IMR-90 (cell line): ENCODE measurements at regions not wholly inside any gene's neighbourhood (a gene's known extent, or its start where the extent isn't known, plus 50 kb on each side); places are given as distances from the start of the nearest gene placed in this dataset.

Source experiments
- ATAC-seq: fragments of 200-7000 bp; cut with Tn5 transposase; 2 replicates; pipeline ENCODE4 v1.9.1; 2020; ENCODE audit warnings: low read depth, mild to moderate bottlenecking, moderate library complexity
- BruUV-seq: library from RNA; stranded (reverse); fragments of 400-500 nt; replicated peaks from 2 replicates; lab custom pipeline; 2021; lab: Mats Ljungman, UMichigan
- CTCF ChIA-PET: fragments of 300-600 bp; formaldehyde crosslinking; extraction: SDS; loops from one replicate; lab custom pipeline; 2021; ENCODE audit warnings: antibody characterized with exemption; lab: Yijun Ruan, JAX
- POLR2A ChIA-PET: fragments of 300-600 bp; sonication (Branson Sonifier 250); formaldehyde crosslinking; loops from one replicate; lab custom pipeline; 2022; ENCODE audit warnings: antibody characterized with exemption; ENCODE audit not compliant: unreplicated experiment; lab: Charles Lee
- DNase-seq: peaks from one replicate; pipeline ENCODE4 v3.0.0; 2013
- H2AFZ ChIP-seq: replicated peaks from 2 replicates; pipeline ENCODE3; 2013; ENCODE audit warnings: low read length, mild to moderate bottlenecking; ENCODE audit not compliant: poor library complexity
- H2AK5ac ChIP-seq: 2 replicates; pipeline ENCODE4 v1.6.1; 2013; ENCODE audit warnings: low read depth, low read length, inconsistent platforms
- H2AK9ac ChIP-seq: replicated peaks from 2 replicates; pipeline ENCODE3; 2013; ENCODE audit warnings: mild to moderate bottlenecking, low read depth, low read length, moderate library complexity; ENCODE audit not compliant: poor library complexity
- H2BK120ac ChIP-seq: 2 replicates; pipeline ENCODE4 v1.6.1; 2013; ENCODE audit warnings: low read depth, low read length, inconsistent platforms
- H2BK15ac ChIP-seq: 3 replicates; pipeline ENCODE4 v1.6.1; 2013; ENCODE audit warnings: low read depth, low read length, inconsistent platforms
- H2BK20ac ChIP-seq: 2 replicates; pipeline ENCODE4 v1.6.1; 2013; ENCODE audit warnings: low read depth, mild to moderate bottlenecking, inconsistent platforms, low read length, moderate library complexity
- H2BK5ac ChIP-seq: 2 replicates; pipeline ENCODE4 v1.6.1; 2013; ENCODE audit warnings: mild to moderate bottlenecking, low read depth, low read length, inconsistent platforms; ENCODE audit not compliant: poor library complexity, severe bottlenecking
- H3K14ac ChIP-seq: replicated peaks from 2 replicates; pipeline ENCODE4 v1.6.1; 2013; ENCODE audit warnings: low read depth, low read length, inconsistent platforms
- H3K18ac ChIP-seq: 2 replicates; pipeline ENCODE4 v1.6.1; 2013; ENCODE audit warnings: low read depth, low read length, control low read depth
- H3K23ac ChIP-seq: 2 replicates; pipeline ENCODE4 v1.6.1; 2013; ENCODE audit warnings: low read depth, low read length, inconsistent platforms
- H3K27ac ChIP-seq: 2 replicates; pipeline ENCODE4 v1.5.1; 2013; ENCODE audit warnings: mild to moderate bottlenecking, control low read depth, low read length; ENCODE audit not compliant: insufficient read depth
- H3K27me3 ChIP-seq: 2 replicates; pipeline ENCODE4 v1.6.1; 2013; ENCODE audit warnings: low read length; ENCODE audit not compliant: control insufficient read depth, insufficient read depth
- H3K36me3 ChIP-seq: 2 replicates; pipeline ENCODE4 v1.6.1; 2013; ENCODE audit warnings: low read length, mixed read lengths; ENCODE audit not compliant: control insufficient read depth, insufficient read depth
- H3K4ac ChIP-seq: 2 replicates; pipeline ENCODE4 v1.6.1; 2013; ENCODE audit warnings: low read depth, low read length, inconsistent platforms
- H3K4me1 ChIP-seq: 2 replicates; pipeline ENCODE4 v1.6.1; 2013; ENCODE audit warnings: low read length, mixed read lengths; ENCODE audit not compliant: control insufficient read depth, insufficient read depth
- H3K4me2 ChIP-seq: 2 replicates; pipeline ENCODE4 v1.6.1; 2013; ENCODE audit warnings: low read depth, mild to moderate bottlenecking, control low read depth, low read length, moderate library complexity
- H3K4me3 ChIP-seq: 2 replicates; pipeline ENCODE4 v1.5.1; 2013; ENCODE audit warnings: low read depth, mild to moderate bottlenecking, control low read depth, low read length, moderate library complexity; ENCODE audit not compliant: insufficient read depth
- H3K56ac ChIP-seq: 2 replicates; pipeline ENCODE4 v1.6.1; 2013; ENCODE audit warnings: low read length, inconsistent platforms; ENCODE audit not compliant: insufficient read depth; ENCODE audit errors: extremely low read depth
- H3K79me1 ChIP-seq, 2 experiments: 2 replicates each; pipeline ENCODE4 v1.6.1; 2013; ENCODE audit warnings: low read length in 2 of 2, inconsistent platforms in 1 of 2, low read depth in 1 of 2
- H3K9ac ChIP-seq: 2 replicates; pipeline ENCODE4 v1.6.1; 2013; ENCODE audit warnings: low read depth, low read length, control low read depth
- H3K9me1 ChIP-seq: 2 replicates; pipeline ENCODE4 v1.6.1; 2013; ENCODE audit warnings: low read length, inconsistent platforms; ENCODE audit not compliant: insufficient read depth
- H3K9me3 ChIP-seq: 2 replicates; pipeline ENCODE4 v1.6.1; 2013; ENCODE audit warnings: low read length; ENCODE audit not compliant: control insufficient read depth, insufficient read depth
- H4K20me1 ChIP-seq: 2 replicates; pipeline ENCODE4 v1.6.1; 2013; ENCODE audit warnings: low read length, inconsistent platforms; ENCODE audit not compliant: insufficient read depth
- H4K5ac ChIP-seq: 2 replicates; pipeline ENCODE4 v1.6.1; 2013; ENCODE audit warnings: mild to moderate bottlenecking, low read depth, low read length, control low read depth
- H4K8ac ChIP-seq, 2 experiments: 2 replicates each; pipeline ENCODE4 v1.6.1; 2013; ENCODE audit warnings: low read depth in 2 of 2, low read length in 2 of 2, control low read depth in 1 of 2, inconsistent platforms in 1 of 2
- H4K91ac ChIP-seq: 2 replicates; pipeline ENCODE4 v1.6.1; 2013; ENCODE audit warnings: low read depth, low read length, inconsistent platforms; ENCODE audit not compliant: insufficient read depth
- MAFK ChIP-seq: IDR thresholded peaks from 2 replicates; pipeline ENCODE4 v1.6.1; 2012; ENCODE audit warnings: low read depth, low read length, improper control_type of control experiment
- NFE2L2 ChIP-seq: fragments of 150-350 bp; IDR thresholded peaks from 2 replicates; pipeline ENCODE4 v1.6.1; 2016; ENCODE audit warnings: low read depth, mild to moderate bottlenecking, low read length
- WGBS, 2 experiments: methylation state at CpG; one replicate each; pipeline versions ENCODE4 v1.1.5 to v1.1.7; 2013; ENCODE audit warnings: missing lambda C conversion rate in 2 of 2; ENCODE audit not compliant: insufficient read length in 1 of 2; ENCODE audit errors: extremely low coverage in 2 of 2; 5-methylcytosine and 5-hydroxymethylcytosine counted together
- dilution Hi-C: fragments of 300-500 bp; cut with HindIII; formaldehyde crosslinking; loops from one replicate; pipeline ENCODE4 v1.14.3; 2018; ENCODE audit warnings: low sequenced_read_pairs; ENCODE audit not compliant: unreplicated experiment
- in situ Hi-C: fragments of 300-500 bp; cut with MboI; formaldehyde crosslinking; loops from 3 replicates; pipeline ENCODE4 v1.14.3; 2019; ENCODE audit warnings: low sequenced_read_pairs, inconsistent platforms, mixed read lengths
- intact Hi-C: fragments of 100-400 bp; cut with micrococcal nuclease; formaldehyde crosslinking; loops from 2 replicates; pipeline ENCODE4 v1.10.0; 2022

GRCh38 chr10:128307820-128308219 is 181.6 kb upstream of the MKI67 start:
- H2BK15ac ChIP-seq: no peak overlapping the region
- H4K5ac ChIP-seq: no peak overlapping the region
- peaks cover 40% of the 10 kb centered on the region for H3K9me3 ChIP-seq
- no peak overlapping the region for H3K4me3 ChIP-seq
- ChIA-PET CTCF (no interaction called here), POLR2A (no interaction called here)
- no peak overlapping the region for H3K56ac ChIP-seq
- no peak overlapping the region for H3K14ac ChIP-seq
- H2AK5ac ChIP-seq: no peak overlapping the region
- no peaks in the 10 kb centered on the region for H3K79me1 ChIP-seq
- H4K8ac ChIP-seq: no peak overlapping the region
- H4K91ac ChIP-seq: no peak overlapping the region
- H3K27ac ChIP-seq: no peak overlapping the region
- no peak overlapping the region for H3K4ac ChIP-seq
- H3K9me1 ChIP-seq: no peaks in the 10 kb centered on the region
- no peak overlapping the region for H3K9ac ChIP-seq
- no peak overlapping the region for H2BK20ac ChIP-seq
- H3K4me2 ChIP-seq: no peak overlapping the region
- BruUV-seq: no TSS peak
- H3K27me3 ChIP-seq: no peaks in the 10 kb centered on the region
- H4K20me1 ChIP-seq: no peaks in the 10 kb centered on the region
- dilution Hi-C loops: no loop called here
- intact Hi-C loops: no loop called here
- no peak overlapping the region for H2AFZ ChIP-seq
- no peak overlapping the region for H2AK9ac ChIP-seq
- TF ChIP-seq MAFK (peak; percentile 83), NFE2L2 (no peak)
- H2BK5ac ChIP-seq: no peak overlapping the region
- H3K36me3 ChIP-seq: no peaks in the 10 kb centered on the region
- 0% methylated on average over 1 of the region's 1 CpG; no CpG with 5 or more reads in 1 of the 2 experiments for WGBS, 2 experiments
- no peak overlapping the region for H3K23ac ChIP-seq
- no peak overlapping the region for H3K18ac ChIP-seq
- ATAC-seq (no peak), DNase-seq (no peak)
- no peaks in the 10 kb centered on the region for H3K4me1 ChIP-seq
- in situ Hi-C loops: no loop called here
- H2BK120ac ChIP-seq: no peak overlapping the region
